ENCODE measurements at regions not wholly inside any gene's neighbourhood (a gene's known extent, or its start where the extent isn't known, plus 50 kb on each side); places are given as distances from the start of the nearest gene placed in this dataset.

DNA sequence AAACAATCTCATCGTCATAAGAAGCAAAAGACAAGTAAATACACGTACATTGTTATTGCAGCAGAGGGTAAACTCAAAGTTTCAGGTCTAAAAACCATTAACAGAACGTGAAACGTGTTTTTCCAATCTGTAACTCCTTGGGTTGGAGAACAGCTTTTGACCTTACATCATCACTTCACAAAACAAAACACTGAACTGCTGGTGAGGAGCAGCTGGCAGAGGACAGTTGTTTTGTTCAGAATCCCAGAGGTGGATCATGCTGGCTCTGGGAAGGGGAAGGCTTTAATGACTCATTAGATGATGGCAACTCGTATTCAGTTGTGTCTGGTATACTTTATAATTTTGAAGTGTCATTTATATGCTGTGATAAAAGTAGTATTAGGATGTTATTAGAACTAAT is 923.0 kb upstream of the CELF2 start:
- TF ChIP-seq, protein P1, sequence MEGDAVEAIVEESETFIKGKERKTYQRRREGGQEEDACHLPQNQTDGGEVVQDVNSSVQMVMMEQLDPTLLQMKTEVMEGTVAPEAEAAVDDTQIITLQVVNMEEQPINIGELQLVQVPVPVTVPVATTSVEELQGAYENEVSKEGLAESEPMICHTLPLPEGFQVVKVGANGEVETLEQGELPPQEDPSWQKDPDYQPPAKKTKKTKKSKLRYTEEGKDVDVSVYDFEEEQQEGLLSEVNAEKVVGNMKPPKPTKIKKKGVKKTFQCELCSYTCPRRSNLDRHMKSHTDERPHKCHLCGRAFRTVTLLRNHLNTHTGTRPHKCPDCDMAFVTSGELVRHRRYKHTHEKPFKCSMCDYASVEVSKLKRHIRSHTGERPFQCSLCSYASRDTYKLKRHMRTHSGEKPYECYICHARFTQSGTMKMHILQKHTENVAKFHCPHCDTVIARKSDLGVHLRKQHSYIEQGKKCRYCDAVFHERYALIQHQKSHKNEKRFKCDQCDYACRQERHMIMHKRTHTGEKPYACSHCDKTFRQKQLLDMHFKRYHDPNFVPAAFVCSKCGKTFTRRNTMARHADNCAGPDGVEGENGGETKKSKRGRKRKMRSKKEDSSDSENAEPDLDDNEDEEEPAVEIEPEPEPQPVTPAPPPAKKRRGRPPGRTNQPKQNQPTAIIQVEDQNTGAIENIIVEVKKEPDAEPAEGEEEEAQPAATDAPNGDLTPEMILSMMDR (conservative IDR thresholded peaks at IDR 0.05 in 1 of 2, IDR thresholded peaks at IDR 0.05 in 1 of 2; ENCODE audit: extremely low read depth in 1 of 2, insufficient read depth in 1 of 2, low read depth in 1 of 2, low read length in 2 of 2), result no peak
- no peak for TF ChIP-seq EZH2 (IDR thresholded peaks at IDR 0.05; ENCODE audit: borderline replicate concordance, low read length)

Measured in mammary epithelial cell (primary cell).